ENCODE measurements at regions not wholly inside any gene's neighbourhood (a gene's known extent, or its start where the extent isn't known, plus 50 kb on each side); places are given as distances from the start of the nearest gene placed in this dataset.

DNA sequence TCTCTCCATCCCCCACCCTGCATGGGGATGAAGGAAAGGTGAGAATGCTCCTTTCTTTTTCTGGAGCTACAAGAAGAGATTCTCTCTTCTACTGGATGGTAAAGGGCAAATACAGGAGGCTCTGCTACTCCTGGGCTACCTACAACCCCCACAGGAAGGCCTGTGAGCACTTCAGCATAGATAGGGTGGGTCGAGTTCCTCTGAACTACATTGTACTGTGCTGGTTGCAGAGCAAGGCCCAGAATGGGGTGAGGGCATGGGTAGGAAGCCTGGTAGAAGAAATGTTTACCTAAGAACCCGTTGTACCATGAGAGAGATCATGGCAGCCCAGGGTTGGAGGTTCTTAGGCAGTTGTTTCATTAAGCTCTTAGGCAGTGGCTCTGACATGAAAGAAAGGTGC is 510.4 kb downstream of the MID1IP1 start:
- no peak for TF ChIP-seq EZH2 (IDR thresholded peaks at IDR 0.05)
- TF ChIP-seq, protein P1, sequence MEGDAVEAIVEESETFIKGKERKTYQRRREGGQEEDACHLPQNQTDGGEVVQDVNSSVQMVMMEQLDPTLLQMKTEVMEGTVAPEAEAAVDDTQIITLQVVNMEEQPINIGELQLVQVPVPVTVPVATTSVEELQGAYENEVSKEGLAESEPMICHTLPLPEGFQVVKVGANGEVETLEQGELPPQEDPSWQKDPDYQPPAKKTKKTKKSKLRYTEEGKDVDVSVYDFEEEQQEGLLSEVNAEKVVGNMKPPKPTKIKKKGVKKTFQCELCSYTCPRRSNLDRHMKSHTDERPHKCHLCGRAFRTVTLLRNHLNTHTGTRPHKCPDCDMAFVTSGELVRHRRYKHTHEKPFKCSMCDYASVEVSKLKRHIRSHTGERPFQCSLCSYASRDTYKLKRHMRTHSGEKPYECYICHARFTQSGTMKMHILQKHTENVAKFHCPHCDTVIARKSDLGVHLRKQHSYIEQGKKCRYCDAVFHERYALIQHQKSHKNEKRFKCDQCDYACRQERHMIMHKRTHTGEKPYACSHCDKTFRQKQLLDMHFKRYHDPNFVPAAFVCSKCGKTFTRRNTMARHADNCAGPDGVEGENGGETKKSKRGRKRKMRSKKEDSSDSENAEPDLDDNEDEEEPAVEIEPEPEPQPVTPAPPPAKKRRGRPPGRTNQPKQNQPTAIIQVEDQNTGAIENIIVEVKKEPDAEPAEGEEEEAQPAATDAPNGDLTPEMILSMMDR (IDR thresholded peaks at IDR 0.05 in 2 of 3, conservative IDR thresholded peaks at IDR 0.05 in 1 of 3; ENCODE audit: borderline replicate concordance in 1 of 3, insufficient read depth in 1 of 3, low read depth in 2 of 3, low read length in 2 of 3), result no peak
- no peak for TF ChIP-seq ELF1 (IDR thresholded peaks at IDR 0.05; ENCODE audit: borderline replicate concordance, low read depth)

Measured in HCT116 (cell line).